GM12891 (cell line): ENCODE measurements at regions not wholly inside any gene's neighbourhood (a gene's known extent, or its start where the extent isn't known, plus 50 kb on each side); places are given as distances from the start of the nearest gene placed in this dataset.

Experiments used
- POLR2A ChIP-seq: IDR thresholded peaks from 2 replicates; pipeline ENCODE4 v1.6.1; 2011; ENCODE audit warnings: low read depth, low read length, control low read depth
- POLR2AphosphoS5 ChIP-seq: IDR thresholded peaks from 2 replicates; pipeline ENCODE4 v1.6.1; 2011; ENCODE audit warnings: low read depth, low read length, control low read depth
- SPI1 ChIP-seq: IDR thresholded peaks from 2 replicates; pipeline ENCODE4 v1.6.1; 2011; ENCODE audit warnings: low read depth, low read length, control low read depth
- TAF1 ChIP-seq: IDR thresholded peaks from 2 replicates; pipeline ENCODE4 v1.6.1; 2011; ENCODE audit warnings: low read depth, low read length, control low read depth

DNA sequence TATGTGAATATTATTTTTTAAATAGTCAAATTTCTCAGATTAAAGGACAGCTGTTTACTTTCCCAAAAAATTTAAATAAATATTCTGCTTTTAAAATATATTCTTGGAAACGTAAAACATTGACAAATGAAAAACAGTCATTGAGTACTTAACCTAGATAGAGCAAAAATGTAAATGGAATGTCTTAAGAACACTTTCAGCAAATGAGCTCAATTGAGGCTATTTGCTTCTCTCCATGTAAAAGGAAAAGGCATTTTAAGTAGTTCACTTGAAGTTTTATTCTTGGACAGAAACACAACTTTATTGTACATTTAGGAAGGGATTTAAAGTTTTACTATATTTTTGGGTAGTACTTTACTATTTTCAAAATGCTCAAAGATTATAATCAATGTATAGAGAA, 983.6 kb upstream of the TYRP1 start:
- TF ChIP-seq POLR2A, result no peak
- TF ChIP-seq SPI1, result no peak
- TF ChIP-seq POLR2AphosphoS5, result no peak
- no peak for TF ChIP-seq TAF1
